SK-N-SH treated with all-trans-retinoic acid at 6 μM for 48 hours (cell line): ENCODE measurements at regions not wholly inside any gene's neighbourhood (a gene's known extent, or its start where the extent isn't known, plus 50 kb on each side); places are given as distances from the start of the nearest gene placed in this dataset.

Experiments used
- ATAC-seq: fragments of 200-7000 bp; cut with Tn5 transposase; 3 replicates; pipeline ENCODE4 v1.9.1; 2020; ENCODE audit warnings: mild to moderate bottlenecking, moderate library complexity
- ARNTL ChIP-seq: fragments of 450-650 bp; formaldehyde crosslinking; IDR thresholded peaks from 2 replicates; pipeline ENCODE4 v1.5.0; 2020; ENCODE audit warnings: low read depth, mild to moderate bottlenecking, moderate library complexity, borderline replicate concordance
- CREB5 ChIP-seq: fragments of 250-450 bp; sonication (Bioruptor Pico); IDR thresholded peaks from 2 replicates; pipeline ENCODE4 v1.5.1; 2020; ENCODE audit warnings: low read depth, mild to moderate bottlenecking, moderate library complexity
- CSDC2 ChIP-seq: fragments of 250-450 bp; sonication (Bioruptor Pico); IDR thresholded peaks from 2 replicates; pipeline ENCODE4 v1.5.0; 2020; ENCODE audit warnings: mild to moderate bottlenecking, moderate library complexity
- CSRNP3 ChIP-seq: fragments of 250-450 bp; sonication (Bioruptor Pico); IDR thresholded peaks from 2 replicates; pipeline ENCODE4 v1.5.1; 2021; ENCODE audit warnings: mild to moderate bottlenecking, moderate library complexity
- ESRRG ChIP-seq: fragments of 250-450 bp; sonication (Bioruptor Pico); IDR thresholded peaks from 2 replicates; pipeline ENCODE4 v1.6.1; 2021; ENCODE audit warnings: mild to moderate bottlenecking
- ISL1 ChIP-seq: fragments of 250-450 bp; sonication (Bioruptor Pico); IDR thresholded peaks from 2 replicates; pipeline ENCODE4 v2.1.2; 2022; ENCODE audit warnings: mild to moderate bottlenecking, moderate library complexity
- PATZ1 ChIP-seq: fragments of 250-450 bp; sonication (Bioruptor Pico); IDR thresholded peaks from 2 replicates; pipeline ENCODE4 v1.8.0; 2020; ENCODE audit warnings: mild to moderate bottlenecking, moderate library complexity, borderline replicate concordance
- PPARA ChIP-seq: fragments of 250-450 bp; sonication (Bioruptor Pico); IDR thresholded peaks from 2 replicates; pipeline ENCODE4 v1.5.0; 2020; ENCODE audit warnings: mild to moderate bottlenecking, borderline replicate concordance
- RARB ChIP-seq: fragments of 250-450 bp; sonication (Bioruptor Pico); IDR thresholded peaks from 2 replicates; pipeline ENCODE4 v1.8.0; 2021; ENCODE audit warnings: mild to moderate bottlenecking, moderate library complexity
- SNAI2 ChIP-seq: fragments of 250-450 bp; sonication (Bioruptor Pico); IDR thresholded peaks from 2 replicates; pipeline ENCODE4 v1.5.0; 2020; ENCODE audit warnings: mild to moderate bottlenecking, moderate library complexity
- TCF4 ChIP-seq: fragments of 250-450 bp; sonication (Bioruptor Pico); IDR thresholded peaks from 2 replicates; pipeline ENCODE4 v1.8.0; 2021; ENCODE audit warnings: mild to moderate bottlenecking, moderate library complexity, borderline replicate concordance
- TSHZ2 ChIP-seq: fragments of 250-450 bp; sonication (Bioruptor Pico); IDR thresholded peaks from 2 replicates; pipeline ENCODE4 v1.5.0; 2020; ENCODE audit warnings: mild to moderate bottlenecking, moderate library complexity
- ZC3H10 ChIP-seq: fragments of 250-450 bp; sonication (Bioruptor Pico); IDR thresholded peaks from 2 replicates; pipeline ENCODE4 v1.5.1; 2021; ENCODE audit warnings: mild to moderate bottlenecking, moderate library complexity
- ZFP3 ChIP-seq: fragments of 250-450 bp; sonication (Bioruptor Pico); IDR thresholded peaks from 2 replicates; pipeline ENCODE4 v1.5.0; 2020; ENCODE audit warnings: mild to moderate bottlenecking, moderate library complexity
- ZFP30 ChIP-seq: fragments of 450-650 bp; formaldehyde crosslinking; IDR thresholded peaks from 2 replicates; pipeline ENCODE4 v1.5.0; 2022; ENCODE audit warnings: mild to moderate bottlenecking, moderate library complexity
- ZNF565 ChIP-seq: fragments of 450-650 bp; formaldehyde crosslinking; conservative IDR thresholded peaks from 2 replicates; pipeline ENCODE4 v1.5.0; 2020; ENCODE audit warnings: low read depth, mild to moderate bottlenecking, moderate library complexity
- ZNF70 ChIP-seq: fragments of 450-650 bp; formaldehyde crosslinking; IDR thresholded peaks from 2 replicates; pipeline ENCODE4 v1.5.0; 2020; ENCODE audit warnings: mild to moderate bottlenecking, moderate library complexity
- ZNF8 ChIP-seq: fragments of 450-650 bp; formaldehyde crosslinking; IDR thresholded peaks from 2 replicates; pipeline ENCODE4 v1.5.0; 2020; ENCODE audit warnings: mild to moderate bottlenecking, moderate library complexity

GRCh38 chr6:900716-901605, 208.0 kb upstream of the EXOC2 start (continued):
- no peak for TF ChIP-seq PPARA (CRISPR knock-in tag)
- TF ChIP-seq ZFP30 (CRISPR knock-in tag), result no peak
- no peak for TF ChIP-seq CREB5 (CRISPR knock-in tag)
- TF ChIP-seq ZC3H10 (CRISPR knock-in tag), result no peak
- TF ChIP-seq ZFP3 (CRISPR knock-in tag), result no peak
- TF ChIP-seq PATZ1, result no peak
- TF ChIP-seq ESRRG (CRISPR knock-in tag), result no peak

- no peak for ATAC-seq
- TF ChIP-seq SNAI2 (CRISPR knock-in tag) (no peak), ISL1 (CRISPR knock-in tag) (no peak), ZNF565 (CRISPR knock-in tag) (no peak)
Observed at GRCh38 chr6:897528-898207, 204.7 kb upstream of the EXOC2 start.

GRCh38 chr6:894274-894673, 201.3 kb upstream of the EXOC2 start:
- ATAC-seq, result no peak
- no peak for TF ChIP-seq CSDC2 (CRISPR knock-in tag)
- no peak for TF ChIP-seq RARB
- TF ChIP-seq PPARA (CRISPR knock-in tag), result no peak
- TF ChIP-seq ZC3H10 (CRISPR knock-in tag), result no peak
- no peak for TF ChIP-seq CSRNP3 (CRISPR knock-in tag)
- TF ChIP-seq ZFP30 (CRISPR knock-in tag), result no peak
- no peak for TF ChIP-seq CREB5 (CRISPR knock-in tag)
- TF ChIP-seq TCF4 (CRISPR knock-in tag), result no peak
- no peak for TF ChIP-seq PATZ1
- TF ChIP-seq ZNF70, result no peak
- no peak for TF ChIP-seq TSHZ2 (CRISPR knock-in tag)
- no peak for TF ChIP-seq ZFP3 (CRISPR knock-in tag)
- TF ChIP-seq ZNF565 (CRISPR knock-in tag), result no peak
- no peak for TF ChIP-seq ZNF8 (CRISPR knock-in tag)
- TF ChIP-seq SNAI2 (CRISPR knock-in tag), result no peak
- TF ChIP-seq ARNTL (CRISPR knock-in tag), result no peak
